K562 (cell line): ENCODE measurements at regions not wholly inside any gene's neighbourhood (a gene's known extent, or its start where the extent isn't known, plus 50 kb on each side); places are given as distances from the start of the nearest gene placed in this dataset.

Experiments
- BRD4 ChIP-seq: fragments of 200-600 bp; sonication (generic); IDR thresholded peaks from 2 replicates; pipeline ENCODE4 v1.6.1; 2017; ENCODE audit warnings: inconsistent platforms
- CEBPB ChIP-seq: fragments of 450-650 bp; IDR thresholded peaks from 2 replicates; pipeline ENCODE4 v1.6.1; 2016; ENCODE audit warnings: missing genetic modification characterization, missing compliant biosample characterization
- CTCF ChIP-seq, 3 experiments: IDR thresholded peaks in 2 of 3; conservative IDR thresholded peaks in 1 of 3; 2 replicates each; pipeline ENCODE4 v1.5.1; 2011 to 2012; ENCODE audit warnings: low read length in 3 of 3, mild to moderate bottlenecking in 3 of 3, control low read depth in 2 of 3, improper control_type of control experiment in 1 of 3, inconsistent platforms in 1 of 3, low read depth in 1 of 3, mixed read lengths in 1 of 3, moderate library complexity in 1 of 3; ENCODE audit not compliant: insufficient read depth in 2 of 3
- FOXJ2 ChIP-seq: fragments of 200-800 bp; sonication (Bioruptor generic); IDR thresholded peaks from 2 replicates; pipeline ENCODE4 v1.6.1; 2016; ENCODE audit warnings: missing genetic modification characterization, missing compliant biosample characterization
- REST ChIP-seq, 2 experiments: fragments of 450-650 bp; formaldehyde crosslinking in 1 of 2; IDR thresholded peaks; 2 replicates each; pipeline versions ENCODE4 v1.4.0 to v1.6.1; 2014 to 2020; ENCODE audit warnings: mild to moderate bottlenecking in 2 of 2, borderline replicate concordance in 1 of 2, low read depth in 1 of 2
- STAG1 ChIP-seq: sonication (generic); formaldehyde crosslinking; IDR thresholded peaks from 2 replicates; pipeline ENCODE4 v1.5.0; 2020; ENCODE audit warnings: missing genetic modification reagents, borderline replicate concordance
- TAF15 ChIP-seq: fragments of 200-400 bp; formaldehyde crosslinking; IDR thresholded peaks from 2 replicates; pipeline ENCODE4 v1.6.1; 2017; ENCODE audit warnings: mild to moderate bottlenecking, low read depth, low read length, moderate library complexity
- ZEB2 ChIP-seq: fragments of 450-650 bp; IDR thresholded peaks from 2 replicates; pipeline ENCODE4 v1.6.1; 2016
- ZHX1 ChIP-seq: fragments of 150-350 bp; conservative IDR thresholded peaks from 2 replicates; pipeline ENCODE4 v1.6.1; 2014; ENCODE audit warnings: low read length
- ZNF274 ChIP-seq: IDR thresholded peaks from 2 replicates; pipeline ENCODE4 v1.6.1; 2011; ENCODE audit warnings: low read depth, mild to moderate bottlenecking, low read length, moderate library complexity, borderline replicate concordance

GRCh38 chr16:73206151-73206707 is 158.3 kb upstream of the ZFHX3 start:
- TF ChIP-seq CTCF (IDR thresholded peaks at IDR 0.05 in 2 of 3, conservative IDR thresholded peaks at IDR 0.05 in 1 of 3; ENCODE audit: insufficient read depth in 2 of 3, low read depth in 1 of 3, low read length in 3 of 3) (no peak), ZEB2 (no peak), ZHX1 (no peak), STAG1 (CRISPR knock-in tag) (no peak), CEBPB (tag) (no peak), REST (IDR thresholded peaks at IDR 0.05; ENCODE audit: borderline replicate concordance) (no peak), REST (CRISPR knock-in tag; IDR thresholded peaks at IDR 0.05; ENCODE audit: low read depth) (no peak), FOXJ2 (tag) (no peak), TAF15 (no peak), ZNF274 (no peak), BRD4 (no peak)
